H1 (cell line): ENCODE measurements at regions not wholly inside any gene's neighbourhood (a gene's known extent, or its start where the extent isn't known, plus 50 kb on each side); places are given as distances from the start of the nearest gene placed in this dataset.

Experiments
- CTCF ChIA-PET: fragments of 300-600 bp; sonication (Branson Sonifier 250); formaldehyde crosslinking; loops from one replicate; lab custom pipeline; 2021; ENCODE audit not compliant: partially characterized antibody; lab: Charles Lee
- POLR2A ChIA-PET: fragments of 300-600 bp; sonication (Branson Sonifier 250); formaldehyde crosslinking; loops from one replicate; lab custom pipeline; 2021; ENCODE audit warnings: inconsistent platforms; ENCODE audit not compliant: partially characterized antibody; lab: Charles Lee
- DNase-seq, 2 experiments: peaks; one replicate each; pipeline versions ENCODE4 v3.0.0 to v3.0.0-alpha.2; 2010 to 2022; ENCODE audit warnings: low spot score in 2 of 2, low read depth in 1 of 2, mixed read lengths in 1 of 2
- FAIRE-seq: peaks from 2 replicates; lab custom pipeline; 2011; peaks lifted over from hg19 to GRCh38; lab: Jason Lieb, UNC
- H2AFZ ChIP-seq: 2 replicates; pipeline ENCODE4 v1.8.1; 2012; ENCODE audit warnings: low read length, inconsistent platforms
- H2AK5ac ChIP-seq: 2 replicates; pipeline ENCODE4 v1.6.1; 2013; ENCODE audit warnings: low read depth, low read length
- H2BK120ac ChIP-seq: replicated peaks from 2 replicates; pipeline ENCODE3; 2013; ENCODE audit warnings: low read depth, low read length, inconsistent platforms
- H2BK12ac ChIP-seq: 2 replicates; pipeline ENCODE4 v1.6.1; 2013; ENCODE audit warnings: low read depth, low read length
- H2BK15ac ChIP-seq: 2 replicates; pipeline ENCODE4 v1.6.1; 2013; ENCODE audit warnings: low read length
- H2BK20ac ChIP-seq: 2 replicates; pipeline ENCODE4 v1.6.1; 2013; ENCODE audit warnings: low read length
- H2BK5ac ChIP-seq: 2 replicates; pipeline ENCODE4 v1.6.1; 2013; ENCODE audit warnings: low read depth, low read length
- H3K14ac ChIP-seq: 2 replicates; pipeline ENCODE4 v1.6.1; 2013; ENCODE audit warnings: inconsistent platforms; ENCODE audit not compliant: insufficient read length
- H3K18ac ChIP-seq: 2 replicates; pipeline ENCODE4 v1.6.1; 2013; ENCODE audit warnings: low read length; ENCODE audit errors: extremely low read depth
- H3K23ac ChIP-seq: 2 replicates; pipeline ENCODE4 v1.6.1; 2013; ENCODE audit warnings: inconsistent platforms; ENCODE audit not compliant: insufficient read length
- H3K23me2 ChIP-seq: 2 replicates; pipeline ENCODE4 v1.6.1; 2013; ENCODE audit warnings: low read depth, low read length
- H3K27ac ChIP-seq: 2 replicates; pipeline ENCODE4 v1.6.1; 2011; ENCODE audit warnings: low read depth, low read length, inconsistent platforms
- H3K27me3 ChIP-seq, 4 experiments: replicated peaks in 1 of 4; 1 replicate in 1 of 4; 2 replicates in 3 of 4; pipeline versions ENCODE4 v1.6.1 to v1.8.1; 2011 to 2013; ENCODE audit warnings: low read length in 3 of 4, mild to moderate bottlenecking in 3 of 4, inconsistent platforms in 2 of 4, mixed read lengths in 2 of 4, moderate library complexity in 1 of 4; ENCODE audit not compliant: control insufficient read depth in 3 of 4, insufficient read depth in 3 of 4; ENCODE audit errors: extremely low read depth in 1 of 4
- H3K36me3 ChIP-seq, 4 experiments: 2 replicates each; pipeline versions ENCODE4 v1.6.1 to v1.8.1; 2011 to 2013; ENCODE audit warnings: mild to moderate bottlenecking in 4 of 4, low read length in 3 of 4, moderate library complexity in 2 of 4, control low read depth in 1 of 4, inconsistent platforms in 1 of 4; ENCODE audit not compliant: insufficient read depth in 4 of 4, control insufficient read depth in 2 of 4
- H3K4ac ChIP-seq: replicated peaks from 2 replicates; pipeline ENCODE3; 2013; ENCODE audit warnings: low read length, low read depth, mixed read lengths, inconsistent platforms; ENCODE audit not compliant: insufficient read length
- H3K4me1 ChIP-seq, 4 experiments: replicated peaks in 1 of 4; 1 replicate in 1 of 4; 2 replicates in 3 of 4; pipeline versions ENCODE4 v1.6.1 to v1.8.1; 2011 to 2013; ENCODE audit warnings: low read length in 3 of 4, inconsistent platforms in 2 of 4, mixed read lengths in 1 of 4; ENCODE audit not compliant: insufficient read depth in 4 of 4, control insufficient read depth in 3 of 4
- H3K4me2 ChIP-seq, 2 experiments: 2 replicates each; pipeline versions ENCODE4 v1.6.1 to v1.8.1; 2011 to 2013; ENCODE audit warnings: low read depth in 2 of 2, low read length in 2 of 2, control low read depth in 1 of 2, inconsistent platforms in 1 of 2, mild to moderate bottlenecking in 1 of 2; ENCODE audit not compliant: insufficient read depth in 1 of 2
- H3K4me3 ChIP-seq, 4 experiments: fragments of 200-600, 300-600 bp in 1 of 4; sonication (generic), shearing (Covaris generic), sonication (Bioruptor Twin) in 1 of 4; 2 replicates each; pipeline versions ENCODE4 v1.5.1 to v1.8.1; 2011 to 2016; ENCODE audit warnings: low read length in 4 of 4, low read depth in 3 of 4, control low read depth in 2 of 4, inconsistent platforms in 2 of 4, mild to moderate bottlenecking in 2 of 4, mixed read lengths in 1 of 4, moderate library complexity in 1 of 4; ENCODE audit not compliant: insufficient read depth in 2 of 4; ENCODE audit errors: extremely low read depth in 1 of 4
- H3K56ac ChIP-seq: replicated peaks from 2 replicates; pipeline ENCODE3; 2013; ENCODE audit warnings: low read depth, mild to moderate bottlenecking, mixed read lengths, low read length, inconsistent platforms; ENCODE audit not compliant: insufficient read length
- H3K79me1 ChIP-seq: 2 replicates; pipeline ENCODE4 v1.6.1; 2013; ENCODE audit warnings: low read depth, low read length, control low read depth
- H3K79me2 ChIP-seq, 2 experiments: 2 replicates each; pipeline versions ENCODE4 v1.6.1 to v1.8.1; 2012 to 2013; ENCODE audit warnings: low read length in 2 of 2, mild to moderate bottlenecking in 2 of 2, inconsistent platforms in 1 of 2; ENCODE audit not compliant: insufficient read depth in 2 of 2, control insufficient read depth in 1 of 2
- H3K9ac ChIP-seq, 4 experiments: replicated peaks in 1 of 4; 1 replicate in 1 of 4; 2 replicates in 3 of 4; pipeline versions ENCODE4 v1.6.1 to v1.8.1; 2011 to 2013; ENCODE audit warnings: low read depth in 3 of 4, low read length in 3 of 4, control low read depth in 2 of 4, mild to moderate bottlenecking in 2 of 4, moderate library complexity in 2 of 4, inconsistent platforms in 1 of 4; ENCODE audit errors: extremely low read depth in 1 of 4
- H3K9me3 ChIP-seq, 2 experiments: 2 replicates each; pipeline versions ENCODE4 v1.6.1 to v1.8.1; 2012 to 2013; ENCODE audit warnings: mild to moderate bottlenecking in 2 of 2, moderate library complexity in 2 of 2, control low read depth in 1 of 2, inconsistent platforms in 1 of 2, low read depth in 1 of 2, low read length in 1 of 2, mixed read lengths in 1 of 2; ENCODE audit not compliant: insufficient read depth in 2 of 2
- H4K20me1 ChIP-seq, 2 experiments: replicated peaks in 1 of 2; 2 replicates each; pipeline versions ENCODE3 to v1.8.1; 2011 to 2013; ENCODE audit warnings: inconsistent platforms in 2 of 2, low read length in 2 of 2, mild to moderate bottlenecking in 1 of 2; ENCODE audit not compliant: insufficient read depth in 2 of 2, control insufficient read depth in 1 of 2
- H4K5ac ChIP-seq: 2 replicates; pipeline ENCODE4 v1.6.1; 2013; ENCODE audit warnings: low read length, low read depth, mixed read lengths, inconsistent platforms; ENCODE audit not compliant: insufficient read length
- H4K8ac ChIP-seq: 2 replicates; pipeline ENCODE4 v1.8.0; 2013; ENCODE audit warnings: mild to moderate bottlenecking, moderate library complexity, low read length, inconsistent platforms; ENCODE audit not compliant: insufficient read depth; ENCODE audit errors: extremely low read depth
- H4K91ac ChIP-seq: replicated peaks from 2 replicates; pipeline ENCODE3; 2013; ENCODE audit warnings: low read length, mixed read lengths, inconsistent platforms; ENCODE audit not compliant: insufficient read length
- BRCA1 ChIP-seq: IDR thresholded peaks from 2 replicates; pipeline ENCODE4 v1.6.1; 2012; ENCODE audit warnings: low read depth, low read length, improper control_type of control experiment
- HDAC2 ChIP-seq, 2 experiments: fragments of 300-600 bp in 1 of 2; sonication (generic) in 1 of 2; IDR thresholded peaks; 2 replicates each; pipeline ENCODE4 v1.6.1; 2011 to 2012; ENCODE audit warnings: low read depth in 2 of 2, low read length in 2 of 2, mild to moderate bottlenecking in 2 of 2, moderate library complexity in 2 of 2, borderline replicate concordance in 1 of 2, inconsistent platforms in 1 of 2
- NANOG ChIP-seq: IDR thresholded peaks from 2 replicates; pipeline ENCODE4 v1.6.1; 2011; ENCODE audit warnings: low read length, low read depth, mild to moderate bottlenecking, inconsistent platforms; ENCODE audit not compliant: insufficient read depth, poor library complexity, severe bottlenecking
- SAP30 ChIP-seq: fragments of 300-600 bp; sonication (generic); IDR thresholded peaks from 2 replicates; pipeline ENCODE4 v1.7.1; 2012; ENCODE audit warnings: low read length, moderate library complexity, mild to moderate bottlenecking, inconsistent platforms; ENCODE audit not compliant: insufficient read depth, insufficient replicate concordance
- WGBS, 2 experiments: shearing (Covaris generic) in 1 of 2; methylation state at CpG; one replicate each; pipeline versions ENCODE4 v1.1.6 to v1.1.7; 2013 to 2015; ENCODE audit warnings: low lambda C conversion rate in 2 of 2, mixed read lengths in 2 of 2, inconsistent platforms in 1 of 2, low coverage in 1 of 2, missing lambda C conversion rate in 1 of 2; ENCODE audit not compliant: insufficient replicate concordance in 2 of 2, insufficient coverage in 1 of 2, insufficient read length in 1 of 2; ENCODE audit errors: extremely low coverage in 1 of 2, missing lambda C conversion rate in 1 of 2; 5-methylcytosine and 5-hydroxymethylcytosine counted together

GRCh38 chr3:70748593-70748992 lies 436.2 kb upstream of the MDFIC2 start:
- 71% methylated on average over 5 of the region's 5 CpGs; no CpG with 5 or more reads in 1 of the 2 experiments for WGBS, 2 experiments
- Histone ChIP-seq H3K27me3 (no peaks in the 10 kb centered on the region), H3K9me3 (no peaks in the 10 kb centered on the region), H3K79me2 (no peaks in the 10 kb centered on the region), H3K18ac (no peak overlapping the region)
- TF ChIP-seq BRCA1 (no peak), SAP30 (no peak), NANOG (no peak), HDAC2 (IDR thresholded peaks at IDR 0.05; ENCODE audit: borderline replicate concordance in 1 of 2, low read depth in 2 of 2, low read length in 2 of 2) (no peak)
- TF ChIP-seq, all 59 proteins: peak for 0
- no peak overlapping the region for H2BK20ac ChIP-seq
- no peaks in the 10 kb centered on the region for H3K4me1 ChIP-seq
- no peaks in the 10 kb centered on the region for H3K23me2 ChIP-seq
- H2BK5ac ChIP-seq = no peak overlapping the region
- no peak overlapping the region for H2BK12ac ChIP-seq
- H2AFZ ChIP-seq = peak overlapping the region; percentile 71; the same call in 1 of the 2 replicates
- CTCF ChIA-PET = interaction anchor here (1.2 to 1.4 kb wide), 3 partner anchors 121 to 391 kb away, joined by 3 read pairs; no protein-coding TSS in a partner anchor
- no peak overlapping the region for H3K27ac ChIP-seq
- H4K5ac ChIP-seq = no peak overlapping the region
- no peaks in the 10 kb centered on the region for H3K79me1 ChIP-seq
- H3K14ac ChIP-seq = no peak overlapping the region
- no peak overlapping the region for H2BK120ac ChIP-seq
- H3K4me3 ChIP-seq = no peak overlapping the region
- no peak overlapping the region for H3K4ac ChIP-seq
- FAIRE-seq = peak; percentile 48
- no peak overlapping the region for H3K4me2 ChIP-seq
- no peak overlapping the region for H4K8ac ChIP-seq
- POLR2A ChIA-PET = no interaction called here
- H3K56ac ChIP-seq = no peak overlapping the region
- no peak overlapping the region for H4K91ac ChIP-seq
- H3K36me3 ChIP-seq = no peaks in the 10 kb centered on the region
- H3K9ac ChIP-seq = no peak overlapping the region
- no peak overlapping the region for H3K23ac ChIP-seq
- H2AK5ac ChIP-seq = no peak overlapping the region
- DNase-seq = no peak
- no peak overlapping the region for H2BK15ac ChIP-seq
- H4K20me1 ChIP-seq = no peaks in the 10 kb centered on the region
